H4 (cell line): ENCODE measurements at regions not wholly inside any gene's neighbourhood (a gene's known extent, or its start where the extent isn't known, plus 50 kb on each side); places are given as distances from the start of the nearest gene placed in this dataset.
A peak's percentile ranks its signal among the peaks of the same experiment; 100 is the strongest.

Experiments
- DNase-seq: peaks from one replicate; pipeline ENCODE4 v3.0.0-alpha.2; 2015; ENCODE audit warnings: low spot score

GRCh38 chr9:29659736-29660135, 2086.5 kb upstream of the C9orf72 start:
- no peak for DNase-seq

DNA sequence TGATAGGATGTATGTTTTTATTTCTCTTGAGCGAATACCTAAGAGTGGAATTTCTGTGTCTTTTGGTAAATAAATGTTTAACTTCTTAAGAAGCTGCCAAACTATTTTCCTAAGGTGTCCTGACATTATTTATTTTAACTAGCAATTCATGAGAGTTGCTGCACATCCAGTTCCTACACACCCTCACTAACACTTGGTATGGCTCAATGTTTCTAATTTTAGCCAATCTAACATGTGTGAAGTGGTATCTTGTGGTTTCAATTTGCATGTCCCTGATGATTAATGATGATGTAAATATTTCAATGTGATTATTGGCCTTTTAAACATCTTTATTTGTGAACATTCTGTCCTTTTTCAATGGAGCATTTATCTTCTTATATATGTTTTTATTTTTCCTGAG, 2095.5 kb upstream of the C9orf72 start:
- DNase-seq: no peak

GRCh38 chr9:29669613-29670012, 2096.3 kb upstream of the C9orf72 start:
- no peak for DNase-seq

DNA sequence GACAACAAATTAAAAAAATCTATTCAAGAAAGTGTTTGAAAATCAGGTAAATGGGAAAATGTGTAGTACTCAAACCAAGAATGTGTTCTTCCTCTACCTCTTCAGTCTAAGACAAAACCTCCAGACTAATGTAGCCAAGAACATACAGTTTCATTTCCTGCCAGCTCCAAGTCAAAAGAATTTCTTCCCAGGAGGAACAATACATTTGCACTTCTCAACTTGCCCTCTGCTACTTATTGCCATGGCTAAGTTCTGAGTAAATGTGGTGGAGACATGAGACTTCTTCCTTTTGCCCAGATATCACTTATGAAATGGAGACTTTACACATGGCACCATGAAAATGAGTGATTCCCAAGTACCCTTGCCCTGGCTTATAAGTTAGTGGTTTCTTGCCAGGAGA, 2112.2 kb upstream of the C9orf72 start:
- DNase-seq: no peak

- DNase-seq: no peak
Measured at GRCh38 chr9:29691145-29691544, 2117.9 kb upstream of the C9orf72 start.

DNA sequence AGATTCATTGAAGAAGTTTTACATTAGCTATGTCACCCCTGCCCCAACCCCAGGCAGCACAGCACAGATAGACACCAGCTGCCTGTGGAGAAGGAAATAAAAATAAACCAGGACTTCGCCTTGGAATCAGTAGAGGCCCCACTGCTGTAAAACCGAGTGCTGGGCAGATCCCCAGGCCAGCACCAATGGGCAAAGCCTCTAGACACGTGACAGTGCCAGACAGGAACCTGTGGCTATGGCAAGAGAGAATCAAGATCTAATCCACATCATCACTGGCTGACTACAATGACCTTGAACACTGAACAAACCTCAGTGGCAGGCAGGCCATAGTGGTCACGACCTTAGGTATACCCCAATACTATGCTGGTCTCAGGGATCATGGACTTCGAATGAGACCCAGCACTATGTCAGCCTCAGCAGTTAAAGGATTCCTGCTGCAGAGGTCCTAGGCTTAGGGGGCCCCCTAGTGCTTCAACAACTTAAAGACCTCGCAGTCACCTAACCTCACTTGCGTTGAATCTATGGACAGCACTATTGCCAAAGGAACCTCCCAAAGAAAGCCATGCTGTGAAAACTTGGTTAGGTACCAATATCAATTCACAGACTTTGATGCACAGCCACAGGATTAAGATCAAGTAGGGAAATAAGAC, 2118.6 kb upstream of the C9orf72 start:
- peak; percentile 50 for DNase-seq

DNA sequence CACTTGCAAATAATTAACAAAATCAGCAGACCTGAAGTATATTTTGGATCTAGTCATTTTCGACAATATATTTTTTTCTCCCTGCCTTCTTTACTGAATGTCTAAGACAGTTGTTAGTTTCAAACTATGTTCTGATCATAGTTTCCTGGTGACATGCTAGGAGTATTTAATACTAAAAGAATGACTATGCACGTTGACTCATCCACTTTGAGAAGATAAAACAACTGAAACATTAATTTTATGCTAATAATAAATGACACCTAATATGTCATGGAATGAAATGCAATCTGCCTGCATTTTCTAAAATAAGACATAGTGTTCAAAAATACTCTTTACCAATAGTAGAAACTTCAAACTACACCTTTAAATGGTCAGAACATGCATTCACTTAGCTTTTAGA, 2123.7 kb upstream of the C9orf72 start:
- no peak for DNase-seq

GRCh38 chr9:29701559-29701958, 2128.3 kb upstream of the C9orf72 start:
- DNase-seq: peak; percentile 4

DNA sequence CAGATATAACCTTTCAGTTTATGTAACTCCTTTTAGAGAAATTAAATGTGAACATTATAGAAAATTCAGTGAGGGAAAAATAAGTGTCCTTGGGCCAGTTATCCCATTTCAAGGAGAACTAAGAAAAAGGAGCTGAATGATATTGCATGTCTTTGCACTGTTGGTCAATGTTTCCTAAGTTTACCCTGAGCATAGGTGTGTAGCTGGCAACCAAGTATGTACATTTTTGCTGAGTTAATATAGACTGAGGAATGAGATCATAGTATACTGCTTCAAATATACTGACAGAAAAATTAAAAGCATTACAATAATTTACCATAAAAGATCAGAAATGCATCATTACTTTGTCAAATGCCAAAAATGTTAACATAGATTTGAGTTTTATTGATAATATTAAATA, 2128.7 kb upstream of the C9orf72 start:
- no peak for DNase-seq

GRCh38 chr9:29714860-29715259, 2141.6 kb upstream of the C9orf72 start:
- no peak for DNase-seq

- DNase-seq: no peak
Measured at GRCh38 chr9:29717631-29718030, 2144.3 kb upstream of the C9orf72 start.

DNA sequence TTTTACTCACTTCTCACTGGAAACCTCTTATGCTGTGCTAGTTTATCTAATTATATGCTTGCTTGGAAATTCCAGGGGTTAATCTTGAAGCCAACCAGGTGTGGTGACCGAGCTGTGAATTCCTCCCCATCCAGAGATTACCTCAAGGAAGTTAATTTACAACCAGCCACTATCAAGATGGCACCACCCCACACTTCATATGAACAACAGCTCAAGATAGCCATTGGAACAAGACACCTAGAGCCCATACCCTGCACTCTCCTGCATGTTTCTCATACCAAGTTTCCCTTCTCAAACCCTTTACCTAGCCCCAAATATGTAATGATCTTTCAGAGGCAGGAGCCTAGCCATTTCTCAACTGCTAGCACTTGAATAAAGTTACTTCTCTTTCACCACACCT, 2156.9 kb upstream of the C9orf72 start:
- DNase-seq: no peak

DNA sequence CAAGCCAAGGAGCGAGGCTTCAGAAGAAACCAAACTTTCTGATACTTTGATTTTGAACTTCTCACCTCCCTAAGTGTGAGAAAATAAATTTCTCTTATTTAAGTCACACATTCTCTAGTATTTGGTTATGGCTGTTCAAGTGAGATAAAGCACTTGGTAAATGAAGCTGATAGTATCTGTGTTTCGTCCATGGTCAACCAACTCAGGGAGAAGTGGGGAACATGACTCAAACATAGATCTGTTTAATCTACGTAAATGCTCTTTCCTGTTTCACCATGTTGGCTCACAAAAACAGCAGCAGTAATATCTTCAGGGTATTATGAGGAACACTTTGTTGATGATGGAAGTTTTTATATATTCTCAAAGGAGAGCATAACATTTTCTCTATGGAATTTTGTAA, 2167.2 kb upstream of the C9orf72 start:
- DNase-seq: no peak

DNA sequence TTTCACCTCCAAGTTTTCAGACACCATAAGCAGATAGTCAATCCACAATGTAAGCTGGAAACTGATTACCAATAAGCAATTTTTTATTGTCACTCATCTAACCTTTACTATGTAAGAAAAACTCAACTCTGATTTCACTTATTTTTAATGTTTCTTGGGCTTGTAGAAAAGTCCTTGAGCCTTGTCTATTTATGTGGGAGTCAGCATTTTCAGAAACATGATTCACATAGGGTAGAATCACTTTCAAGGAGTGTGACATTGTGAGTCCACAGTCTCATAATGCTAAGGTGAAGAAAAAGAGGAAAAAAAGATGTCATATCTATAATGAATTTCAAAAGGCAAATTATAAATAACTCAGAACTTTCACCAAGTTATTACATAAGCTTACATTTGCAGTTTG, 2167.9 kb upstream of the C9orf72 start:
- no peak for DNase-seq

DNA sequence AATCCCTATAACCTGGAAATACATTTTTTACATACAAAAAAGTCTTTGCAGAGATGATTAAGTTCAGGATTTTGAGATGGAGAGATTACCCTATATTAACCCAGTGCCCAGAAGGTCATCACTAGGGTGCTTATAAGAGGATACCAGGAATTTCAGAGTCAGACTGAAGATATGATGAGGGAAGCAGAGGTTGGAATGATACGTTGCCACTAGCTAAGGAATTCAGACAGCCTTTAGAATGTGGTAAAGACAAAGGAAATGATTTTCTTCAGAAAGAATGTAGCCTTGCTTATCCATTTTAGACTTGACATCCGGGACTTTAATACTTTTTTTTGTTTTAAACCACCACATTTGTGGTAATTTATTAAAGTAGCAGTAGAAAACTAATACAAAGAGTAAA, 2176.8 kb upstream of the C9orf72 start:
- no peak for DNase-seq

GRCh38 chr9:29751226-29751625, 2177.9 kb upstream of the C9orf72 start:
- DNase-seq: no peak

DNA sequence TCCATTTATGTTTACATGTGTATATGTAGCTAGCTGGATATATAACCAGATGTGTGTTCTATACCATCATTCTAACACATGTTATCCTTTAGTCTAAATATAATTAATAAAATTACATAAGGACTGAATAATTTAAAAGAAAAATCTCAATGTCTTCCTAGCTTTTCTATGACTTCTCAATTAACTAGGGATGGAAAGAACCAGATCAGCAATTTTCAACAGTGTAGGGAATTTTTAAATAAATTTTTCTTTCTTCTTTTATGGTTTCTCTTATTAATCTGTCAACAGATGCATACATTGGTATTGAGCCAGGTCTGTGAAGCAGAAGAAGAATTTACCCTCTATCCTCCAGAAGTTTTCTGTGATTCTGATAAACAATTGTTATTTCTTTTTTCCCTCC, 2180.4 kb upstream of the C9orf72 start:
- no peak for DNase-seq

DNA sequence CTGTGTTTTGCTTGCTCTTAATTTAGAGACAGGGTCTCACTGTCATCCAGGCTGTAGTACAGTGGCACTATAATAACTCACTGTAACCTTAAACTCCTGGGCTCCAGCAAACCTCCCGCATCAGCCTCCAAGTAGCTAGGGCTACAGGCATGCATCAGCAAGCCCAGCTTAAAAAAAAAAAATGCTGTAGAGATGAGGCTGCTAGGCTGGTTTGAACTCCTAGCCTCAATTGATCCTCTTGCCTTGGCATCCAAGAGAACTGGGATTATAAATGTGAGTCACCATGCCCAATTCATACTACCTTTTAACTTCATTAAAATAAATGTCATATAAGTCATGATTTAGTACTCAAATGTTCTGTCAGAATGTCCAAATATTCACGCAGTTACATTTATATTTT, 2195.7 kb upstream of the C9orf72 start:
- DNase-seq: no peak

DNA sequence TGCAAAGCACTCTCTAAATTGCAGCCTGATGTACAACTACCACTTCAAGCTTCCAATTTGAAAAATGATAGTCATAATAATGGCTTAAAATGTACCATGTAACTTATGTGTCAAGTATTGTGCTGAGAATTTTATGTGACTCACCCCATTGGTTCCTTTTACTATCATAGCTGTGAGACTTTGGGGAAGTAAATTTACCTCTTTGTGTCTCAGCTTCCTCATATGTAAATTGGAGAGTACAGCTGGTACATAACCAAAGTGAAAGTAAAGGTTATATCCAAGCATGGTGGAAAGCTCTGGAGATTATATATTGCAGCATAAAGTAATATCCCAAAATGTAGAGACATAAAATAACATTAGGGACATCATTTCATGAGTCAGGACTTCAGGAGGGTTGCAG, 2200.4 kb upstream of the C9orf72 start:
- DNase-seq: no peak

- no peak for DNase-seq
Measured at GRCh38 chr9:29775491-29775890, 2202.2 kb upstream of the C9orf72 start.

- no peak for DNase-seq
Measured at GRCh38 chr9:29778281-29778849, 2205.1 kb upstream of the C9orf72 start.

GRCh38 chr9:29793970-29794369, 2220.7 kb upstream of the C9orf72 start:
- no peak for DNase-seq

GRCh38 chr9:29796291-29796952, 2223.1 kb upstream of the C9orf72 start:
- DNase-seq: no peak

DNA sequence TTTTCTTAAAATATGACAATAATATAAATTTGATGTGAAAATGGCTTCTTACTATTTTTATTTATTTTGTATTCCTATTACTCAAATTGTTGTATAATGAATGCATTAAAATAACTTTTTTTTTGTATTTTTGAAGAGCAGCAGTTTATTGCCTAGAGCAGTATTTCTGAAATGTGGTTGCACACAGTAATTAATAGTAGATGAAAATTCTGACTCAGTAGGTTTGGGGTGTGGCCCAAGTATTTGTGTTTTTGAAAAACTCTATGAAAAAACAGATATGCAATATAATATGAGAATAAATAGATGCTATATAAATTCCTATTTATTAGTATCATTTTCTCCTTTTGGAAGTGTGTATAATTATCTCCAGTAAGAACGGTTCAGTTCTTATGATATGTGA, 2225.3 kb upstream of the C9orf72 start:
- DNase-seq: no peak
